NOMO-1 (cell line): ENCODE measurements at regions not wholly inside any gene's neighbourhood (a gene's known extent, or its start where the extent isn't known, plus 50 kb on each side); places are given as distances from the start of the nearest gene placed in this dataset.

Source experiments
- DNase-seq, 2 experiments: peaks; one replicate each; lab custom pipeline; 2025; ENCODE audit not compliant: unreplicated experiment in 2 of 2; lab: John Stamatoyannopoulos, UW

DNA sequence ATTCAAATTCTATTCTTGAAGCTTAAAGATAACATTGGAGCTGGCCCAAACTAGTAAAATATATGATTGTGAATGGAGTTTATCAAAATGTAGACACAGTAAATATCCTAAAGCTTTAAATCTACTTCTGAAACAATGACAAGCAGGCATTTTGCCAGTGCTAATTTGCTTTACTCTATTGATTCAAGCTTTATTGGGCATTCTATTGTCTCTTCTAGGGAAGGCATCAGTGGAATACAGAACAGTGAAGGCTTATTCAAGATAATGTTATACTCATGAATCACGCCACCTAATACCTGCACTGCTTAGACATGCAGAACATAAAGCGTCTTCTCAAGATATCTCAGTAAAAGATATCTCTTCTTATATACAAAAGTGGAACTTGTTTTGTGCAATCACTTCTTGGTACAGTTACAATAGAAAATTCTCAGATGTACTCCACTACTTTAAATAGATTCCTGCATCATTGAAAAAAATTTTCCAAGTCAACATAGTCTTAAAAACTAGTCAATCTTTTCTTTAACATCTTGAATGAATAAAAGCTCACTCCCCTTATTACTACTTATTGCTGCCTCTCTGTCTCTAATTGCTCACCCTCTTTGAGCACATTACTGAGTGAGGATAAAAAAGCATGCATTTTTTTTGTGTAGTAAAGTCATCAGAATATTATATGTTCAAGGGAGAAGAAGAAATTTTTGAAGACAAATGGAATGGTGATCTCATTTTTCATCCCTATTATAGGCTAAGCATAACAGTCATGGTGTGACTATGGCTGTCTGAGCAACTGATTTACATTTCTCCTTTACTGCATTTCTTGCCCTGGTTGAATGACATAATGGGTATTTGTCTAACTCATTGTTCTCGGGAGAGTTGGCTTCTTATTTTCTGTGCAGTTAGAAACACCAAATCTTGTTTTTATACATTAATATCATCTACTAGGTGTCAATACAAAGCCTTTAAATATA, 98.0 kb upstream of the E2F7 start:
- DNase-seq, result no peak

DNA sequence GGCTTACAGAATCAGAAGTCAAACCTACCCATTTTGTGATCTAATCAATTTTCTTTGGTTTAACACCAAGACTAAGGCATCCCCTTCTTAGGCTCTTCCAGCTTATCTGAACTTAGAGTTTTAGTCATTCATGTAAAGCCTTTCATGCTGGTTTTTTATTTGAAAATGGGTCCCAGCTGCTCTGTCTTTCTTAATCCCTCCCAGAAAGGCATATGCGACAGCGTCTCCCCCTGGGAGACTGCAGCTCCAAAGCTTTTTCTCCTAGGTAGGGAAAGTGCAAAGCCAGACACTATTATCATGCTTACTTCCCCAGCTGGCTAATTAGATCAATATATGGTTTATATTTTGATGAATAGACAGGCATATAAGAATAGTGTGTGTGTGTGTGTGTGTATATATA, 96.6 kb upstream of the E2F7 start:
- no peak for DNase-seq

DNA sequence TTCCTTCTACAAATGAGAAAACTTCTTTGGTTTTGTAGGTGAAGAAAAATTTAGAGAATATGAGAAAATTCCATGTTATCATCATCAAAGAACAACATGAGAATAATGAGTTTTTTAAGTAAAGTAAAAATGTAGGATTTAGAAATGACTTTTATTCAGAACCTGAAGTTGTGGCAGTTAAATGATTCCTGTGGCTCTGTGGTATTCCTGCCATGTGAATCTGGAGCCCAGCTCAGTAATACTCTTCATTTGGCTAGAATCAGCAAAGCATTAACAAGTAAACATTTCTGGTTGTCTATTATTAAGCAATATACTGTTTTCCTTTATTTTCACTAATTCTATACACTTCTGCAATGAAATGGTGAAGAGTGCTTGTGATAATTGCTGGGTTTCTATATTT, 95.6 kb upstream of the E2F7 start:
- DNase-seq, result no peak

DNA sequence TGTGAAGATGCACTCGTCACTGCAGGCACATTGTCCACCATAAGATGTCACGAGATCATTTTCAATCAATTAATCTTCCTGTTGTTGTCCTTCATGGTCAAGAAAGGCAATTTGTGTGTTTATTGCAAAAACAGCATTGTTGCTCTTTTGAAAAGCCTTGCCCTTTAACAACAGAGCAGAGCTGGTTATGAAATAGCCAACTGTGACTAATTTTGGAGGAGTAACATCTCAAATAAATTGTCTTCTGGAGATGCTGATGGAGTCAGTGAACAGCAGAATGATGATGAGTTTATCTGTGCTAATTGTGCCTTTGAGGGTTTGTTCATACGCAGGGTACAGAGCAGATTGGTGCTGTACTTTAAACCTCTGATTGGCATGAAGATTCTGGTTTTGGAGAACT, 88.3 kb upstream of the E2F7 start:
- no peak for DNase-seq

- DNase-seq, result no peak
These were observed 87.3 kb upstream of the E2F7 start for GRCh38 chr12:77152623-77153193.

DNA sequence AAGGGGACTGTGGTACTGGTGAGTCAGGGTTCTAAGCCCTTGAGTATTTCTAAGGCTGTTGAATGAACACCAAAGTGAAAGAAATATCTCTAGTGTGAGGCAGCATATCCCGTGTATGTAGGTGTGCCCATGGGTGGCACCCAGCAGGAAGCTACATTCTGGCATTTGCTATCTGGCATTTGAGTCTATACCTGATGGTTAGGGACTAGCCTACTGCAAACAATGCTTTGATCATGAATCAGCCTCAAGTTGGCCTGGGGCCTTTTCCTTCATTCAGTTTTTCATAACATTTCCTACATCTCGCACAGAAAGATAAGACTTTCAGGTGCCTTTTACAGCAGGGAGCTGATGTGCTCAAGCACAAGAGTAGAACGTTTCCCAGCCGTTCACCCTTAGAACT, 85.7 kb upstream of the E2F7 start:
- DNase-seq, result no peak

DNA sequence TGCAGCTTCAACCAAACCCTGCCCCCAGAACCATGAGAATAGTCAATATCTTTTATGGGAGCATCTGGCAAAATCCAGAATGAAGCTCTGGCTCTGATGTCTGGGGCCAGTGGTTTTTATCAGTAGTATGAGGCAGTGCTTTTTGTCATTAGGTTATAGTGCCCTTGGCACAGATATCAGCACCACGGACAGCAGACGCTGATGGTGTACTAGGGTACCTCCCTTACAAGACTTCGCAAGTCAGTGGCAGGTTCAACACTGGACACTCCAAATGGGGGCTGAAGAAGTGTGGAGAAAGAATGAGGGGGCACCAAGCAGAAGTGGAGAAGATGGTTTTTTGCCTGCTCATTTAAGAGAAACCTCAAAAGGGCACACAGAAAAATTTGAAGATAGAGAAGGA, 68.2 kb upstream of the E2F7 start:
- peak in 1 of 2 experiments; percentile 21 for DNase-seq

DNA sequence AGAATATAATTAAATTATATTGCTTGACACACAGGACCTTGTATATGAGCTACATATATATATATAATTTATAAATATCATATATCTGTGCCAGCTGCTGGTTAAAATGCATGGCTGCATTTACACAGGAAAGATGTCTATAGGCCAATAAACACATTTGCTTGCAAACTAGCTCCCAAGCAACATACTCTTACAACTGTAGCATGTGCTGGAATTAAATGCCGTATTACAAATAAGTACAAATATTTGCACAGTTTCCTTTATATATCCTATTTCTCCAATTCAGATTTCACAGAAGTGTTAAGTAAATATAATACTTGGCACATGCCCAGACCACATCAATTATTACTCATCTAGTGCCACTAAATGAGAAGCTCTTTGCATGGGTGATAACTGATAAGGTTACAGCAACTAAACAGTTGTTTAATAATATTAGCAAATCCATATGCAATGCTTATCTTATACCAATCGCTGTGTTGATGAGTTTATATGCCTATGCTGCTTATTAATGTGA, 66.7 kb upstream of the E2F7 start:
- DNase-seq, result no peak

DNA sequence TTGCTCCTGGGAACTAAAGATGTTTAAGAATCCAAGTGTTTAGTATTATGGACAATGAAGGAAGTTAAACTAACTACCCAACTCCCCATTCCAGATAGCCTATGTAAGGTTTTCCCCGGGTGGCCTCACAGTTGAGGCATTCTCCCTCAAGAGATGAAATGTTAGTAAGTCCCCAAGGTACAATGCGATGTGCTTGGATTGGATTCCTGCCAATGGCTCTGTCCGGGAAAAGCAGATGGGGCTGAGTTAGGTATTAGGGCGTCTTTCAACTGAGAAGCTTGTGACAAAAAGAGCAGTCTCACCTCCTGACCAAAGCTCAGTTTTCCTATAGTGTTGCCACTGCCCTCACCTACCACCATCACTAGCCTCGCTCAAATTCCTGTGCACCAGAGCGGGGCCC, 64.8 kb upstream of the E2F7 start:
- no peak for DNase-seq

GRCh38 chr12:77124767-77125166, 59.4 kb upstream of the E2F7 start:
- DNase-seq, result no peak

DNA sequence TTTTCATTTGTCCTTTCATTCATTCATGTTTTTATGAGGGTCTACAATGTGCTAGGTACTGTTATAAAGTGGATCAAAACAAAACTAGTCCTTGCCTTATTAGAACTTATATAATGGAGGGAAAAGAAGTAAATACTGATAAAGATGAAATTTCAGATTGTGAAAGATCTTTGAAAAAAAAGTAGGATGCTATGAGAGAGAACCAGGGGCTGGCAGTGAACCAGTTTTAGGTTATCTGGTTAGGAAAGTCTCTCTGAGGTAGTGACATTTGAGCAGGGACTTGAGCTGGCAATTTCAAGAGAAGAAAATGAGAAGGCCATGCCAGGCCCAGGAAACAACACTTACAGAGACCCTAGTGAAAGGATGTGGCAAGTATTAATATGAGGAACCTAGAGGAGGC, 57.3 kb upstream of the E2F7 start:
- DNase-seq, result no peak

GRCh38 chr12:77122236-77122635, 56.9 kb upstream of the E2F7 start:
- DNase-seq, result no peak

DNA sequence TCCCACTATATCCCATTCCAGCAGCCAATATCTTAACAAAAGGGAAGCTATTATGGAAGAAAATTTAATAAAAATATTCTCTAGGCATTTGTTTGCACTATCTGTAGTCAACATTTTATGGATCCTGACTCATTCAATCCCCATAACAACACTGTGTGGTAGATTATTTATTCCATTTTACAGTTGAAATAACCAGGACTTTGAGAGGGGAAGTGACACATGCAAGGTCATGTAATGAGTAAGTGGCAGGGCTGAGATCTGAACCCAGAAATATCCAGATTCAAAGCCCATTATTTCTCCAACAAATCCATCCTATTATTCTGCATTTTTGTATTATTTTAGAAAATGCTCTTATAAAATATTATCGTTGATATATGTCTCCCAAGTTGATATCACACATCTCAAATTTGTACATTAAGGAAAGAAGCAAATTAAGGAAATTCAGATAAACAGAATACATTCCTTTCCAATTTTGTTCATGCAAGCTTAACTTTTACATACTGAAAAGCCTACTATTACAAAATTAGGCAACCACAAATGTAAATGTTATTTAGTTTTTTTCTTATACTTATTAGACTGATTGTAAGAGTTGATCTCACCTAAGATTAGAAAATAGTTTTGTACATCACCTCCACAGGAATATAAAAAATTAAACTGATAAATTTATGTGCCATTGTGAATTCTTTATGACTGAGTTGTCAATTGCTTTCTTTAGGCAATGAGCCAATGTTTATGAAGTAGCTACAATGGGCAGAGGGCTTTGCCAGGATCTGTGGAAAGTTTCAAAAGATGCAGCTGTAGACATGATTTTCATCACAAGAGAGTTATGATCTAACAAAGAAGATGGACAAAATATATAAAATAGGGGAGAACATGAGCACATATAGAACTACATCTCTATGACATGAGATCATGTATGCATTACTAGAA, 55.1 kb upstream of the E2F7 start:
- DNase-seq, result no peak

DNA sequence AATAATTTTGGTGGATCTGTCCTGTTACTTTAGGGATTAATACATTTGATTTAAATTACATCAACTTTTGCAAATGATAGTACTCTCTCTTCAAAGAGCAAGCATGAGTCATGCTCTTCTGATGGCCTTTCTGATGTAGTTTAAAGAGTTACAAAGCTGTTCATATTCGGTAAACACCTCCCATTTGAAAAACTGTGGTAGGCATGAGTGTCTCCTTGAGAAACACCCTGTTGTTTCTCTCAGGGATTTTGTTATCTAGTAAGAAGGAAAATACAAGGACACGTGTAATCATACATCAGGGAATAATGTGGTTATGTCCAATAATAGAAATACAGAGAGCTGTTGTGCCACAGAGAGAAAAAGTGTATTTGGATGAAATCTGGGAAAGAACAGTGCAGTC, 53.3 kb upstream of the E2F7 start:
- DNase-seq, result no peak

DNA sequence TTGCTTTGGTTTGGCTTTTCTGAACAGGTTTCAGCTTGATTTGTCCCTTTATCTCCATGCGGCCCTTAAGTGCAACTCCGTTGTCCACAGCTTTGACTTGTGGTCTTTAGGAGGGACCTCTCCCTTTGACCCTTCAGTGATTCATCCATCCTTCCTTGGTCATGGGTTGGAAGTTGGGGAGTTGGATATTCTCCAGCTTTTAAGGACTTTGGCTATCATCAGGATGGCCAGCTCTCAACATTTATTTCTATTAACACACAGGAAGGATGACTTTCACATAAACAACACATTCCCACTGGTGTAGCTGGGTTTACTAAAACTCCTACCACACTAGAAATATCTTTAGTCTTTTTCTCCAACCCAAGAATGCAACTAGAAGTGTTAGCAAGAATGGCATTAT, 50.9 kb upstream of the E2F7 start:
- DNase-seq, result no peak

GRCh38 chr12:77115471-77115870, 50.1 kb upstream of the E2F7 start:
- DNase-seq, result no peak
